Vagina (tissue), 2 donors: ENCODE measurements at regions not wholly inside any gene's neighbourhood (a gene's known extent, or its start where the extent isn't known, plus 50 kb on each side); places are given as distances from the start of the nearest gene placed in this dataset.

ENCODE experiments used
- DNase-seq, 2 donors: peaks; one replicate each; pipeline ENCODE4 v3.0.0-alpha.2; 2017; ENCODE audit errors: extremely low spot score in 2 of 2
- H3K27ac ChIP-seq: fragments of 200-600 bp; sonication (generic); one replicate; pipeline ENCODE4 v1.5.1; 2019
- H3K27me3 ChIP-seq: fragments of 200-600 bp; sonication (generic); one replicate; pipeline ENCODE4 v1.5.1; 2019
- H3K36me3 ChIP-seq, 2 donors: fragments of 200-600 bp; sonication (generic); one replicate each; pipeline ENCODE4 v1.5.1; 2017 to 2019
- H3K4me1 ChIP-seq: fragments of 200-600 bp; sonication (generic); one replicate; pipeline ENCODE4 v1.5.1; 2019
- H3K4me3 ChIP-seq, 2 donors: fragments of 200-600 bp; sonication (generic); 1 replicate in 1 of 2; 2 replicates in 1 of 2; pipeline ENCODE4 v1.5.1; 2016 to 2019
- H3K9me3 ChIP-seq: fragments of 200-600 bp; sonication (generic); one replicate; pipeline ENCODE4 v1.5.1; 2019
- CTCF ChIP-seq, 3 experiments: fragments of 450-650 bp in 2 of 3; fragments of 200-600 bp in 1 of 3; sonication (generic) in 1 of 3; IDR thresholded peaks; one replicate each; pipeline ENCODE4 v1.5.1; 2017 to 2019; ENCODE audit warnings: antibody characterized with exemption in 3 of 3, mild to moderate bottlenecking in 2 of 3, moderate library complexity in 2 of 3
- POLR2A ChIP-seq, 2 donors: fragments of 450-650 bp; IDR thresholded peaks; one replicate each; pipeline ENCODE4 v1.6.1; 2017; ENCODE audit warnings: antibody characterized with exemption in 2 of 2, mild to moderate bottlenecking in 2 of 2, moderate library complexity in 2 of 2
- POLR2AphosphoS5 ChIP-seq, 2 donors: sonication (generic); formaldehyde crosslinking; IDR thresholded peaks; one replicate each; pipeline ENCODE4 v1.9.0; 2017; ENCODE audit warnings: antibody characterized with exemption in 2 of 2, mild to moderate bottlenecking in 2 of 2, low read depth in 1 of 2; ENCODE audit not compliant: insufficient read depth in 1 of 2
- intact Hi-C: fragments of 100-400 bp; cut with DNase I; formaldehyde crosslinking; loops from one replicate; pipeline ENCODE4 v1.15.1; 2023

GRCh38 chr13:108551674-108552073, 77.7 kb upstream of the MYO16 start:
- intact Hi-C loops = no loop called here
- H3K27ac ChIP-seq = no peak overlapping the region
- TF ChIP-seq CTCF (IDR thresholded peaks at IDR 0.05) (no peak), POLR2A (IDR thresholded peaks at IDR 0.05) (no peak), POLR2AphosphoS5 (IDR thresholded peaks at IDR 0.05; ENCODE audit: insufficient read depth in 1 of 2, low read depth in 1 of 2) (no peak)
- no peak for DNase-seq
- no peaks in the 10 kb centered on the region for H3K4me1 ChIP-seq
- H3K9me3 ChIP-seq = no peaks in the 10 kb centered on the region
- no peaks in the 10 kb centered on the region for H3K36me3 ChIP-seq
- H3K4me3 ChIP-seq = no peak overlapping the region
- no peaks in the 10 kb centered on the region for H3K27me3 ChIP-seq

- Histone ChIP-seq H3K27ac (no peak overlapping the region), H3K36me3 (no peaks in the 10 kb centered on the region), H3K4me1 (no peaks in the 10 kb centered on the region), H3K4me3 (no peak overlapping the region), H3K9me3 (no peaks in the 10 kb centered on the region), H3K27me3 (no peaks in the 10 kb centered on the region)
- DNase-seq = no peak
- intact Hi-C loops = no loop called here
- TF ChIP-seq CTCF (IDR thresholded peaks at IDR 0.05) = no peak
- no peak for TF ChIP-seq POLR2A (IDR thresholded peaks at IDR 0.05)
- TF ChIP-seq POLR2AphosphoS5 (IDR thresholded peaks at IDR 0.05; ENCODE audit: insufficient read depth in 1 of 2, low read depth in 1 of 2) = no peak
These were observed 70.9 kb upstream of the MYO16 start for GRCh38 chr13:108558489-108558888.

GRCh38 chr13:108560093-108560492, 69.3 kb upstream of the MYO16 start:
- H3K27ac ChIP-seq = no peak overlapping the region
- H3K4me3 ChIP-seq = no peak overlapping the region
- H3K27me3 ChIP-seq = no peaks in the 10 kb centered on the region
- no peak for TF ChIP-seq POLR2AphosphoS5 (IDR thresholded peaks at IDR 0.05; ENCODE audit: insufficient read depth in 1 of 2, low read depth in 1 of 2)
- TF ChIP-seq POLR2A (IDR thresholded peaks at IDR 0.05) = no peak
- TF ChIP-seq CTCF (IDR thresholded peaks at IDR 0.05) = no peak
- no peaks in the 10 kb centered on the region for H3K4me1 ChIP-seq
- no peaks in the 10 kb centered on the region for H3K36me3 ChIP-seq
- H3K9me3 ChIP-seq = no peaks in the 10 kb centered on the region
- no peak for DNase-seq
- intact Hi-C loops = no loop called here

- no peaks in the 10 kb centered on the region for H3K27me3 ChIP-seq
- no peaks in the 10 kb centered on the region for H3K9me3 ChIP-seq
- intact Hi-C loops = no loop called here
- no peaks in the 10 kb centered on the region for H3K36me3 ChIP-seq
- no peak for DNase-seq
- no peaks in the 10 kb centered on the region for H3K4me1 ChIP-seq
- no peak overlapping the region for H3K27ac ChIP-seq
- no peak for TF ChIP-seq CTCF (IDR thresholded peaks at IDR 0.05)
- no peak for TF ChIP-seq POLR2A (IDR thresholded peaks at IDR 0.05)
- TF ChIP-seq POLR2AphosphoS5 (IDR thresholded peaks at IDR 0.05; ENCODE audit: insufficient read depth in 1 of 2, low read depth in 1 of 2) = no peak
- H3K4me3 ChIP-seq = no peak overlapping the region
These were observed 68.3 kb upstream of the MYO16 start for GRCh38 chr13:108561149-108561548.

- DNase-seq = no peak
- H3K36me3 ChIP-seq = no peaks in the 10 kb centered on the region
- H3K4me3 ChIP-seq = no peak overlapping the region
- no peaks in the 10 kb centered on the region for H3K27me3 ChIP-seq
- no peaks in the 10 kb centered on the region for H3K4me1 ChIP-seq
- TF ChIP-seq CTCF (IDR thresholded peaks at IDR 0.05) = no peak
- no peak for TF ChIP-seq POLR2A (IDR thresholded peaks at IDR 0.05)
- TF ChIP-seq POLR2AphosphoS5 (IDR thresholded peaks at IDR 0.05; ENCODE audit: insufficient read depth in 1 of 2, low read depth in 1 of 2) = no peak
- H3K9me3 ChIP-seq = no peaks in the 10 kb centered on the region
- intact Hi-C loops = no loop called here
- no peak overlapping the region for H3K27ac ChIP-seq
These were observed 62.8 kb upstream of the MYO16 start for GRCh38 chr13:108566413-108567170.
